ENCODE measurements at regions not wholly inside any gene's neighbourhood (a gene's known extent, or its start where the extent isn't known, plus 50 kb on each side); places are given as distances from the start of the nearest gene placed in this dataset.

- H3K79me2 ChIP-seq (ENCODE audit: control insufficient read depth, insufficient read depth, low read length): no peaks in the 10 kb centered on the region
- FAIRE-seq: no peak
- no peaks in the 10 kb centered on the region for H3K9me1 ChIP-seq (ENCODE audit: control insufficient read depth, extremely low read depth, insufficient read depth, low read length)
- no peaks in the 10 kb centered on the region for H4K20me1 ChIP-seq (ENCODE audit: control insufficient read depth, extremely low read depth, insufficient read depth, low read length)
- TF ChIP-seq EZH2 (IDR thresholded peaks at IDR 0.05; ENCODE audit: low read length): no peak
- TF ChIP-seq CTCF (optimal IDR thresholded peaks at IDR 0.05 in 1 of 3, IDR thresholded peaks at IDR 0.05 in 1 of 3, conservative IDR thresholded peaks at IDR 0.05 in 1 of 3; ENCODE audit: extremely low read depth in 1 of 3, insufficient read depth in 2 of 3, low read length in 3 of 3): no peak
- DNase-seq (ENCODE audit: low read depth, low spot score): no peak
- H3K4me3 ChIP-seq (ENCODE audit: control insufficient read depth in 2 of 3, extremely low read depth in 1 of 3, insufficient read depth in 2 of 3, low read depth in 1 of 3, low read length in 3 of 3): no peak overlapping the region
- H3K27me3 ChIP-seq (ENCODE audit: control insufficient read depth, extremely low read depth, insufficient read depth, low read length): no peaks in the 10 kb centered on the region
- no peak overlapping the region for H3K9ac ChIP-seq (ENCODE audit: control insufficient read depth, extremely low read depth, insufficient read depth, low read length)
- H3K36me3 ChIP-seq (ENCODE audit: control insufficient read depth in 2 of 2, extremely low read depth in 1 of 2, insufficient read depth in 2 of 2, low read length in 2 of 2): no peaks in the 10 kb centered on the region
- H3K9me3 ChIP-seq (ENCODE audit: control insufficient read depth, low read depth, low read length): no peaks in the 10 kb centered on the region
- H2AFZ ChIP-seq (ENCODE audit: control insufficient read depth, low read length): no peak overlapping the region
- no peak overlapping the region for H3K4me2 ChIP-seq (ENCODE audit: control insufficient read depth, extremely low read depth, insufficient read depth, low read depth, low read length)
- H3K4me1 ChIP-seq (ENCODE audit: control insufficient read depth, extremely low read depth, insufficient read depth, low read length): no peaks in the 10 kb centered on the region
- dilution Hi-C loops (cut with MboI; ENCODE audit: extremely low pct_ligation_motif_present, low sequenced_read_pairs): no loop called here
- no peak overlapping the region for H3K27ac ChIP-seq (ENCODE audit: control insufficient read depth, insufficient read depth, low read length)
These were observed 259.8 kb upstream of the PROX1 start for GRCh38 chr1:213727853-213728592.

GRCh38 chr1:213728593-213729536 is 258.9 kb upstream of the PROX1 start:
- H3K27ac ChIP-seq (ENCODE audit: control insufficient read depth, insufficient read depth, low read length): no peak overlapping the region
- H3K4me2 ChIP-seq (ENCODE audit: control insufficient read depth, extremely low read depth, insufficient read depth, low read depth, low read length): no peak overlapping the region
- H2AFZ ChIP-seq (ENCODE audit: control insufficient read depth, low read length): no peak overlapping the region
- no peaks in the 10 kb centered on the region for H3K27me3 ChIP-seq (ENCODE audit: control insufficient read depth, extremely low read depth, insufficient read depth, low read length)
- no peaks in the 10 kb centered on the region for H3K9me1 ChIP-seq (ENCODE audit: control insufficient read depth, extremely low read depth, insufficient read depth, low read length)
- TF ChIP-seq EZH2 (IDR thresholded peaks at IDR 0.05; ENCODE audit: low read length) (no peak), CTCF (optimal IDR thresholded peaks at IDR 0.05 in 1 of 3, IDR thresholded peaks at IDR 0.05 in 1 of 3, conservative IDR thresholded peaks at IDR 0.05 in 1 of 3; ENCODE audit: extremely low read depth in 1 of 3, insufficient read depth in 2 of 3, low read length in 3 of 3) (no peak)
- H3K9me3 ChIP-seq (ENCODE audit: control insufficient read depth, low read depth, low read length): no peaks in the 10 kb centered on the region
- no peaks in the 10 kb centered on the region for H4K20me1 ChIP-seq (ENCODE audit: control insufficient read depth, extremely low read depth, insufficient read depth, low read length)
- DNase-seq (ENCODE audit: low read depth, low spot score): no peak
- no peak overlapping the region for H3K4me3 ChIP-seq (ENCODE audit: control insufficient read depth in 2 of 3, extremely low read depth in 1 of 3, insufficient read depth in 2 of 3, low read depth in 1 of 3, low read length in 3 of 3)
- H3K36me3 ChIP-seq (ENCODE audit: control insufficient read depth in 2 of 2, extremely low read depth in 1 of 2, insufficient read depth in 2 of 2, low read length in 2 of 2): no peaks in the 10 kb centered on the region
- FAIRE-seq: no peak
- H3K4me1 ChIP-seq (ENCODE audit: control insufficient read depth, extremely low read depth, insufficient read depth, low read length): no peaks in the 10 kb centered on the region
- no peak overlapping the region for H3K9ac ChIP-seq (ENCODE audit: control insufficient read depth, extremely low read depth, insufficient read depth, low read length)
- dilution Hi-C loops (cut with MboI; ENCODE audit: extremely low pct_ligation_motif_present, low sequenced_read_pairs): no loop called here
- H3K79me2 ChIP-seq (ENCODE audit: control insufficient read depth, insufficient read depth, low read length): no peaks in the 10 kb centered on the region
